ENCODE measurements at regions not wholly inside any gene's neighbourhood (a gene's known extent, or its start where the extent isn't known, plus 50 kb on each side); places are given as distances from the start of the nearest gene placed in this dataset.

DNA sequence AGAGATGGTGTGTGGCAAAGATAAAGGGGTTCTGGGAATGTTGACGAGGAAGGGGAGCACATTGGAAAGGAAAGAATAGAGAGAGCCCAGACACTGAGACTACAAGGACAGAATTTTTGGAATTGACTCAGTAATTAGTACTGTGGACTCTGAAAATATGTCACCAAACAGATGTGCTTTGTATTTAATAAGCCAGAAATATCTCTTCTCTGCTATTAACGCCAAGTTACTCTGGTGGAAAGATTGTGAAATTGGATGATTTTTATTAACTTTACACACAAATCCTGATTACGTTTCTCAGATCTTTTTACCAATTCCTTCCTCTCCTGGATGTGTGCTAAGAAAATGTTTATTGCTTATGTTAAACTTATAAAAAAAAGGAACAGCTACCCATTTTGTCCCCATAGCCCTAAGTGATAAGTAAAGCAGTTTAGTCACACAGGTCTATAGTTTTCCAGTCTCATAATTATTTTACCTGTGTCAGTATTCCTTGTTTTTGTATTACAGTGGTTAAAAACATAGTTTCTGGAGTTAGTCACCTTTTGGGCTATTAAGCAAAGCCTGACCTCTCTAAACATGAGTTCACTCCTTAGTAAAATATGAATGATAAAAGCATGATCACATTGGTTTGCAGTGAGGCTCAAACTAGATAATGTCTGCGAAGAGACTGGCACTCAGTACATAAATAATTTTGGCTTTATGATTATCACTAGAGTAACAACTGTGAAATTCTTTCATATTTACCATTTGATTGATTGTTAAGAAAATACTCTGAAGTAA, 1068.3 kb downstream of the STIM2 start:
- TF ChIP-seq GATA2 (IDR thresholded peaks at IDR 0.05; ENCODE audit: low read depth, low read length) (no peak), GATA3 (IDR thresholded peaks at IDR 0.05; ENCODE audit: low read depth, low read length) (no peak)

Measured in SH-SY5Y (cell line).